PC-3 (cell line): ENCODE measurements at regions not wholly inside any gene's neighbourhood (a gene's known extent, or its start where the extent isn't known, plus 50 kb on each side); places are given as distances from the start of the nearest gene placed in this dataset.

ENCODE experiments used
- ATAC-seq: fragments of 200-7000 bp; cut with Tn5 transposase; 2 replicates; pipeline ENCODE4 v1.9.1; 2020; ENCODE audit warnings: mild to moderate bottlenecking, moderate library complexity
- BruUV-seq: library from RNA; stranded (reverse); fragments of 400-500 nt; replicated peaks from 2 replicates; lab custom pipeline; 2021; lab: Mats Ljungman, UMichigan
- CTCF ChIA-PET: fragments of 300-600 bp; sonication (Branson Sonifier 250); formaldehyde crosslinking; loops from one replicate; lab custom pipeline; 2022; ENCODE audit warnings: antibody characterized with exemption; lab: Charles Lee
- POLR2A ChIA-PET: fragments of 300-600 bp; sonication (Branson Sonifier 250); formaldehyde crosslinking; loops from one replicate; lab custom pipeline; 2022; ENCODE audit warnings: antibody characterized with exemption; ENCODE audit not compliant: unreplicated experiment; lab: Charles Lee
- DNase-seq: peaks from one replicate; pipeline ENCODE4 v3.0.0-alpha.2; 2015
- H2AFZ ChIP-seq: fragments of 300-600 bp; sonication (generic); 2 replicates; pipeline ENCODE4 v1.6.0; 2016; ENCODE audit warnings: antibody characterized with exemption, low read length
- H3F3A ChIP-seq: fragments of 300-600 bp; sonication (generic); one replicate; pipeline ENCODE4 v1.6.0; 2017; ENCODE audit warnings: antibody characterized with exemption, low read length, control low read depth, mild to moderate bottlenecking; ENCODE audit not compliant: unreplicated experiment
- H3K27ac ChIP-seq: fragments of 300-600 bp; sonication (generic); 2 replicates; pipeline ENCODE4 v1.5.1; 2016; ENCODE audit warnings: mild to moderate bottlenecking, low read length
- H3K27me3 ChIP-seq: fragments of 300-600 bp; sonication (generic); 2 replicates; pipeline ENCODE4 v1.6.1; 2016; ENCODE audit warnings: low read length, mixed read lengths
- H3K36me3 ChIP-seq: fragments of 300-600 bp; sonication (generic); 2 replicates; pipeline ENCODE4 v1.6.1; 2016; ENCODE audit warnings: low read depth, mixed run types, low read length, mixed read lengths
- H3K4me1 ChIP-seq: fragments of 300-600 bp; sonication (generic); 2 replicates; pipeline ENCODE4 v1.5.1; 2016; ENCODE audit warnings: low read length; ENCODE audit not compliant: insufficient read depth
- H3K4me2 ChIP-seq: fragments of 300-600 bp; sonication (generic); 2 replicates; pipeline ENCODE4 v1.6.0; 2016; ENCODE audit warnings: low read length
- H3K4me3 ChIP-seq: fragments of 300-600 bp; sonication (generic); 2 replicates; pipeline ENCODE4 v1.5.1; 2016; ENCODE audit warnings: mild to moderate bottlenecking, low read length, mixed read lengths
- H3K79me2 ChIP-seq: fragments of 300-600 bp; sonication (generic); 2 replicates; pipeline ENCODE4 v1.6.1; 2017; ENCODE audit warnings: low read length, mixed read lengths
- H3K9ac ChIP-seq: fragments of 300-600 bp; sonication (generic); 2 replicates; pipeline ENCODE4 v1.6.0; 2016; ENCODE audit warnings: mild to moderate bottlenecking, low read length
- H3K9me2 ChIP-seq: fragments of 300-600 bp; sonication (generic); replicated peaks from 2 replicates; pipeline ENCODE4 v1.6.1; 2016; ENCODE audit warnings: mixed run types, low read length, mixed read lengths
- H3K9me3 ChIP-seq: fragments of 300-600 bp; sonication (generic); 2 replicates; pipeline ENCODE4 v1.6.1; 2016; ENCODE audit warnings: low read length, mixed read lengths
- H4K20me1 ChIP-seq: fragments of 300-600 bp; sonication (generic); 2 replicates; pipeline ENCODE4 v1.6.1; 2016; ENCODE audit warnings: low read length, mixed read lengths
- CTCF ChIP-seq: fragments of 300-600 bp; sonication (generic); conservative IDR thresholded peaks from 2 replicates; pipeline ENCODE4 v1.5.1; 2017; ENCODE audit warnings: antibody characterized with exemption, low read depth, mild to moderate bottlenecking, low read length
- EZH2 ChIP-seq: fragments of 300-600 bp; sonication (generic); IDR thresholded peaks from one replicate; pipeline ENCODE4 v1.6.1; 2017; ENCODE audit warnings: antibody characterized with exemption, mild to moderate bottlenecking, low read length; ENCODE audit not compliant: unreplicated experiment
- EZH2phosphoT487 ChIP-seq: fragments of 300-600 bp; sonication (generic); IDR thresholded peaks from 2 replicates; pipeline ENCODE4 v1.6.1; 2018; ENCODE audit warnings: mild to moderate bottlenecking, antibody characterized with exemption, low read length, borderline replicate concordance
- intact Hi-C: fragments of 100-400 bp; cut with micrococcal nuclease; formaldehyde crosslinking; loops from 2 replicates; pipeline ENCODE4 v1.9.0; 2023

- Histone ChIP-seq H3F3A (no peaks in the 10 kb centered on the region), H3K4me2 (no peak overlapping the region), H3K4me1 (no peaks in the 10 kb centered on the region), H2AFZ (no peak overlapping the region), H3K27me3 (peaks cover 56% of the 10 kb centered on the region), H3K79me2 (no peaks in the 10 kb centered on the region), H3K36me3 (no peaks in the 10 kb centered on the region), H3K9ac (no peak overlapping the region), H3K9me3 (no peaks in the 10 kb centered on the region), H3K9me2 (no peaks in the 10 kb centered on the region), H3K4me3 (no peak overlapping the region), H3K27ac (no peak overlapping the region), H4K20me1 (no peaks in the 10 kb centered on the region)
- TF ChIP-seq CTCF = no peak
- TF ChIP-seq EZH2 = no peak
- TF ChIP-seq EZH2phosphoT487 = no peak
- CTCF ChIA-PET = no interaction called here
- BruUV-seq = no TSS peak
- POLR2A ChIA-PET = interaction anchor here (0.5 kb wide), 1 partner anchor 167 kb away, joined by 5 read pairs; no protein-coding TSS in a partner anchor
- intact Hi-C loops = no loop called here
- ATAC-seq = no peak
- DNase-seq = no peak
These were observed 183.4 kb downstream of the EMX2 start for GRCh38 chr10:117725993-117726392.

GRCh38 chr10:117726596-117727295 lies 184.2 kb downstream of the EMX2 start:
- POLR2A ChIA-PET = interaction anchor here (0.5 kb wide), 1 partner anchor 168 kb away, joined by 5 read pairs; no protein-coding TSS in a partner anchor
- TF ChIP-seq EZH2phosphoT487 = no peak
- no peak for TF ChIP-seq EZH2
- TF ChIP-seq CTCF = no peak
- ATAC-seq (no peak), DNase-seq (no peak)
- Histone ChIP-seq H3K27ac (no peak overlapping the region), H3K9ac (no peak overlapping the region), H4K20me1 (no peaks in the 10 kb centered on the region), H3K4me3 (no peak overlapping the region), H3F3A (no peaks in the 10 kb centered on the region), H3K27me3 (peaks cover 63% of the 10 kb centered on the region), H3K79me2 (no peaks in the 10 kb centered on the region), H2AFZ (no peak overlapping the region), H3K36me3 (no peaks in the 10 kb centered on the region), H3K9me2 (no peaks in the 10 kb centered on the region), H3K4me2 (no peak overlapping the region), H3K9me3 (no peaks in the 10 kb centered on the region), H3K4me1 (no peaks in the 10 kb centered on the region)
- CTCF ChIA-PET = interaction anchor here (0.6 kb wide), 1 partner anchor 406 kb away, joined by 3 read pairs; no protein-coding TSS in a partner anchor
- intact Hi-C loops = no loop called here
- no TSS peak for BruUV-seq

- no peaks in the 10 kb centered on the region for H3K9me3 ChIP-seq
- TF ChIP-seq CTCF = no peak
- TF ChIP-seq EZH2phosphoT487 = no peak
- no peak for TF ChIP-seq EZH2
- ATAC-seq (no peak), DNase-seq (no peak)
- H3K4me2 ChIP-seq = no peak overlapping the region
- H4K20me1 ChIP-seq = no peaks in the 10 kb centered on the region
- H2AFZ ChIP-seq = no peak overlapping the region
- POLR2A ChIA-PET = no interaction called here
- no peaks in the 10 kb centered on the region for H3K9me2 ChIP-seq
- no peak overlapping the region for H3K9ac ChIP-seq
- no peaks in the 10 kb centered on the region for H3K79me2 ChIP-seq
- H3K4me1 ChIP-seq = no peaks in the 10 kb centered on the region
- no peak overlapping the region for H3K27ac ChIP-seq
- no peak overlapping the region for H3K4me3 ChIP-seq
- intact Hi-C loops = no loop called here
- peaks cover 65% of the 10 kb centered on the region for H3K27me3 ChIP-seq
- no peaks in the 10 kb centered on the region for H3K36me3 ChIP-seq
- BruUV-seq = no TSS peak
- H3F3A ChIP-seq = no peaks in the 10 kb centered on the region
- CTCF ChIA-PET = no interaction called here
These were observed 184.9 kb downstream of the EMX2 start for GRCh38 chr10:117727421-117727820.
